SK-N-MC (cell line): ENCODE measurements at regions not wholly inside any gene's neighbourhood (a gene's known extent, or its start where the extent isn't known, plus 50 kb on each side); places are given as distances from the start of the nearest gene placed in this dataset.

Experiments
- FOXP2 ChIP-seq: optimal IDR thresholded peaks from 2 replicates; pipeline ENCODE3; 2011; ENCODE audit warnings: mild to moderate bottlenecking, moderate library complexity; ENCODE audit not compliant: insufficient read depth; ENCODE audit errors: extremely low read length, control extremely low read depth
- POLR2AphosphoS5 ChIP-seq: IDR thresholded peaks from 2 replicates; pipeline ENCODE4 v1.6.1; 2012; ENCODE audit warnings: mild to moderate bottlenecking, low read depth, low read length, borderline replicate concordance

GRCh38 chr4:124209626-124210025 lies 502.9 kb downstream of the ANKRD50 start:
- no peak for TF ChIP-seq FOXP2
- no peak for TF ChIP-seq POLR2AphosphoS5
